Activated CD8-positive, alpha-beta T cell treated with anti-CD3 and anti-CD28 coated beads for 36 hours (primary cell): ENCODE measurements at regions not wholly inside any gene's neighbourhood (a gene's known extent, or its start where the extent isn't known, plus 50 kb on each side); places are given as distances from the start of the nearest gene placed in this dataset.

Experiments
- ATAC-seq: fragments of 200-7000 bp; cut with Tn5 transposase; one replicate; pipeline ENCODE4 v1.10.0; 2021; ENCODE audit warnings: mild to moderate bottlenecking, moderate library complexity
- CTCF ChIA-PET: fragments of 350-600 bp; sonication (Branson Sonifier 250); formaldehyde crosslinking; loops from one replicate; lab custom pipeline; 2021; ENCODE audit warnings: antibody characterized with exemption; lab: Charles Lee
- POLR2A ChIA-PET: fragments of 350-600 bp; sonication (Branson Sonifier 250); formaldehyde crosslinking; loops from one replicate; lab custom pipeline; 2021; ENCODE audit warnings: antibody characterized with exemption; lab: Charles Lee
- DNase-seq: peaks from one replicate; pipeline ENCODE4 v3.0.0-alpha.2; 2020
- H3K27ac Mint-ChIP-seq: one replicate; pipeline ENCODE4 v1.8.0; 2021; ENCODE audit warnings: mild to moderate bottlenecking, mixed read lengths
- H3K27me3 Mint-ChIP-seq: one replicate; pipeline ENCODE4 v1.8.0; 2021; ENCODE audit warnings: mixed read lengths
- H3K36me3 Mint-ChIP-seq: one replicate; pipeline ENCODE4 v1.8.0; 2021; ENCODE audit warnings: low read depth, mixed read lengths
- H3K4me1 Mint-ChIP-seq: one replicate; pipeline ENCODE4 v1.8.0; 2021; ENCODE audit warnings: low read depth, mixed read lengths
- H3K4me3 Mint-ChIP-seq: one replicate; pipeline ENCODE4 v1.8.0; 2021; ENCODE audit warnings: mild to moderate bottlenecking, moderate library complexity, mixed read lengths
- H3K9me3 Mint-ChIP-seq: one replicate; pipeline ENCODE4 v1.8.0; 2021; ENCODE audit warnings: mixed read lengths
- CTCF ChIP-seq: fragments of 200-600 bp; IDR thresholded peaks from one replicate; pipeline ENCODE4 v1.8.0; 2022; ENCODE audit warnings: antibody characterized with exemption, mild to moderate bottlenecking
- intact Hi-C: fragments of 100-400 bp; cut with micrococcal nuclease; formaldehyde crosslinking; loops from one replicate; pipeline ENCODE4 v1.10.0; 2022

GRCh38 chr4:23390246-23390645 lies 499.6 kb downstream of the PPARGC1A start:
- CTCF ChIA-PET = no interaction called here
- no peak for DNase-seq
- Mint-ChIP-seq H3K4me3 (no peak overlapping the region), H3K9me3 (peaks cover 4% of the 10 kb centered on the region), H3K4me1 (no peaks in the 10 kb centered on the region), H3K27ac (no peak overlapping the region), H3K27me3 (no peaks in the 10 kb centered on the region), H3K36me3 (no peaks in the 10 kb centered on the region)
- POLR2A ChIA-PET = interaction anchor here (0.7 kb wide), 1 partner anchor 88 kb away, joined by 3 read pairs; no protein-coding TSS in a partner anchor
- TF ChIP-seq CTCF = no peak
- no peak for ATAC-seq
- intact Hi-C loops = no loop called here

GRCh38 chr4:23388699-23389395 lies 501.0 kb downstream of the PPARGC1A start:
- ATAC-seq (no peak), DNase-seq (no peak)
- intact Hi-C loops = no loop called here
- POLR2A ChIA-PET = no interaction called here
- Mint-ChIP-seq H3K4me3 (no peak overlapping the region), H3K27ac (no peak overlapping the region), H3K9me3 (peaks cover 4% of the 10 kb centered on the region), H3K36me3 (no peaks in the 10 kb centered on the region), H3K27me3 (no peaks in the 10 kb centered on the region), H3K4me1 (no peaks in the 10 kb centered on the region)
- CTCF ChIA-PET = no interaction called here
- TF ChIP-seq CTCF = no peak

GRCh38 chr4:23388255-23388654 lies 501.6 kb downstream of the PPARGC1A start:
- Mint-ChIP-seq H3K4me1 (no peaks in the 10 kb centered on the region), H3K27me3 (no peaks in the 10 kb centered on the region), H3K4me3 (no peak overlapping the region), H3K9me3 (peaks cover 4% of the 10 kb centered on the region), H3K27ac (no peak overlapping the region), H3K36me3 (no peaks in the 10 kb centered on the region)
- no peak for ATAC-seq
- intact Hi-C loops = no loop called here
- POLR2A ChIA-PET = no interaction called here
- DNase-seq = no peak
- TF ChIP-seq CTCF = no peak
- CTCF ChIA-PET = no interaction called here

GRCh38 chr4:23384741-23385140 lies 505.1 kb downstream of the PPARGC1A start:
- no peak for DNase-seq
- ChIA-PET POLR2A (no interaction called here), CTCF (no interaction called here)
- Mint-ChIP-seq H3K27me3 (no peaks in the 10 kb centered on the region), H3K36me3 (no peaks in the 10 kb centered on the region), H3K4me1 (no peaks in the 10 kb centered on the region), H3K27ac (no peak overlapping the region), H3K9me3 (peaks cover 4% of the 10 kb centered on the region), H3K4me3 (no peak overlapping the region)
- intact Hi-C loops = no loop called here
- no peak for TF ChIP-seq CTCF
- no peak for ATAC-seq

GRCh38 chr4:23382879-23383278 lies 507.0 kb downstream of the PPARGC1A start:
- H3K36me3 Mint-ChIP-seq = no peaks in the 10 kb centered on the region
- POLR2A ChIA-PET = no interaction called here
- H3K4me3 Mint-ChIP-seq = no peak overlapping the region
- H3K4me1 Mint-ChIP-seq = no peaks in the 10 kb centered on the region
- CTCF ChIA-PET = no interaction called here
- no peak for TF ChIP-seq CTCF
- H3K27me3 Mint-ChIP-seq = no peaks in the 10 kb centered on the region
- H3K27ac Mint-ChIP-seq = no peak overlapping the region
- intact Hi-C loops = no loop called here
- ATAC-seq (no peak), DNase-seq (no peak)
- peaks cover 4% of the 10 kb centered on the region for H3K9me3 Mint-ChIP-seq
